Pancreas (tissue), 10 donors: ENCODE measurements at regions not wholly inside any gene's neighbourhood (a gene's known extent, or its start where the extent isn't known, plus 50 kb on each side); places are given as distances from the start of the nearest gene placed in this dataset.

Experiments
- ATAC-seq, 4 donors: fragments of 200-7000 bp; cut with Tn5 transposase; one replicate each; pipeline versions ENCODE4 v1.8.0 to v1.9.1; 2020; ENCODE audit warnings: mild to moderate bottlenecking in 4 of 4, moderate library complexity in 4 of 4
- DNase-seq, 6 donors: peaks; one replicate each; pipeline ENCODE4 v3.0.0-alpha.2; 2020
- FAIRE-seq: peaks from 2 replicates; lab custom pipeline; 2012; peaks lifted over from hg19 to GRCh38; lab: Jason Lieb, UNC
- H3K27ac ChIP-seq, 4 donors: fragments of 200-600 bp; sonication (generic); 1 replicate in 3 of 4; 2 replicates in 1 of 4; pipeline versions ENCODE4 v1.5.0 to v1.8.0; 2020
- H3K27me3 ChIP-seq, 4 donors: fragments of 200-600 bp; one replicate each; pipeline ENCODE4 v1.8.0; 2021
- H3K36me3 ChIP-seq, 3 donors: fragments of 200-600 bp; sonication (generic) in 1 of 3; one replicate each; pipeline versions ENCODE4 v1.5.0 to v1.8.0; 2020 to 2021
- H3K4me1 ChIP-seq, 3 donors: fragments of 200-600 bp; one replicate each; pipeline ENCODE4 v1.8.0; 2021
- H3K4me3 ChIP-seq, 4 donors: fragments of 200-600 bp; sonication (generic) in 2 of 4; one replicate each; pipeline versions ENCODE4 v1.5.0 to v1.8.0; 2020 to 2021
- H3K9me3 ChIP-seq, 4 donors: fragments of 200-600 bp; one replicate each; pipeline ENCODE4 v1.8.0; 2021
- CTCF ChIP-seq, 4 donors: fragments of 200-600 bp; sonication (generic) in 3 of 4; IDR thresholded peaks; one replicate each; pipeline versions ENCODE4 v1.5.0 to v1.8.0; 2021; ENCODE audit warnings: antibody characterized with exemption in 4 of 4
- WGBS, 2 donors: extraction: QIAGEN DNeasy Blood & Tissue Kit; methylation state at CpG; one replicate each; pipeline ENCODE4 v1.1.7; 2013; 5-methylcytosine and 5-hydroxymethylcytosine counted together
- intact Hi-C, 3 donors: fragments of 100-400 bp; cut with DNase I; formaldehyde crosslinking; loops; one replicate each; pipeline versions ENCODE4 v1.11.1 to v1.14.2; 2022
- donor health status: healthy with polysubstance abuse.
- donor health status: DM: no; HTN: no; CAD: no; lungs with moderate emphysema.
- donor health status: DM: no; HTN: no; CAD: no.
- donor health status: control.
- donor health status: control.
- donor health status: Bipolar disorder and iron deficiency.
- donor health status: DM: yes; HTN: yes; CAD: no.
- donor health status: DM: no; HTN: no; CAD: no.
- donor health status: DM: no; HTN: no; CAD: no.
- donor health status: DM: yes; HTN: yes; CAD: no.

DNA sequence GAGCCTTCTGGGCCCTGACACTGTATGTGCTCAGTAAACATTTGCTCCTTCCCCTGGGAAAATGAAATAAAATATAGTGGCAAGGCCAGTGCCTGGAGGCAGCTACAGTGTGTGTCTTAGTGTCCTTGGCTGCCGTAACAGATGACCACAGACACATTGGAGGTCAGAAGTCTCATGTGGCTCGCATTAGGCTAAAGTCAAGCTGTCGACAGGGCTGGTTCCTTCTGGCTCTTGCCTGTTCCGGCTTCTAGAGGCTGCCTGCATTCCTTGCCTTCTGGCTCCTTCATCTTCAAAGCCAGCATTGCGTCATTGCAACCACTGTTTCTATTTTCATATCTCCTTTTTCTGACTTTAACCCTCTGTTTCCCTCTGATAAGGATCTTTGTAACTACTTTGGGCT lies 83.6 kb upstream of the STX18 start:
- Histone ChIP-seq H3K4me3 (no peak overlapping the region), H3K27me3 (no peaks in the 10 kb centered on the region), H3K36me3 (no peaks in the 10 kb centered on the region), H3K27ac (no peak overlapping the region), H3K9me3 (no peaks in the 10 kb centered on the region), H3K4me1 (no peaks in the 10 kb centered on the region)
- ATAC-seq (no peak), FAIRE-seq (no peak), DNase-seq (no peak)
- 75 to 86% methylated on average over 5 of the region's 5 CpGs for WGBS, 2 donors
- intact Hi-C loops: no loop called here
- TF ChIP-seq CTCF (IDR thresholded peaks at IDR 0.05): no peak

GRCh38 chr4:4624276-4624897 lies 82.5 kb upstream of the STX18 start:
- FAIRE-seq (no peak), ATAC-seq (no peak), DNase-seq (no peak)
- H3K4me3 ChIP-seq: no peak overlapping the region
- no peak for TF ChIP-seq CTCF (IDR thresholded peaks at IDR 0.05)
- H3K36me3 ChIP-seq: no peaks in the 10 kb centered on the region
- WGBS, 2 donors: 79 to 80% methylated on average over 7 of the region's 7 CpGs
- no peak overlapping the region for H3K27ac ChIP-seq
- intact Hi-C loops: no loop called here
- no peaks in the 10 kb centered on the region for H3K4me1 ChIP-seq
- no peaks in the 10 kb centered on the region for H3K27me3 ChIP-seq
- H3K9me3 ChIP-seq: no peaks in the 10 kb centered on the region

- Histone ChIP-seq H3K27me3 (no peaks in the 10 kb centered on the region), H3K4me1 (no peaks in the 10 kb centered on the region), H3K9me3 (no peaks in the 10 kb centered on the region), H3K4me3 (no peak overlapping the region), H3K36me3 (no peaks in the 10 kb centered on the region), H3K27ac (no peak overlapping the region)
- TF ChIP-seq CTCF (IDR thresholded peaks at IDR 0.05): no peak
- no peak for FAIRE-seq
- no peak for DNase-seq
- 85% methylated on average over 5 of the region's 5 CpGs for WGBS, 2 donors
- intact Hi-C loops: no loop called here
- ATAC-seq: no peak
These were observed 78.0 kb upstream of the STX18 start for GRCh38 chr4:4619821-4620220.

GRCh38 chr4:4618847-4619246 lies 77.0 kb upstream of the STX18 start:
- Histone ChIP-seq H3K4me3 (no peak overlapping the region), H3K9me3 (no peaks in the 10 kb centered on the region), H3K4me1 (no peaks in the 10 kb centered on the region), H3K36me3 (no peaks in the 10 kb centered on the region), H3K27ac (no peak overlapping the region), H3K27me3 (no peaks in the 10 kb centered on the region)
- 65 to 66% methylated on average over 1 of the region's 1 CpG for WGBS, 2 donors
- intact Hi-C loops: no loop called here
- ATAC-seq (no peak), FAIRE-seq (no peak), DNase-seq (no peak)
- TF ChIP-seq CTCF (IDR thresholded peaks at IDR 0.05): no peak

- intact Hi-C loops: no loop called here
- DNase-seq (no peak), FAIRE-seq (no peak), ATAC-seq (no peak)
- H3K4me1 ChIP-seq: peaks cover 0 to 5% (median 0%) of the 10 kb centered on the region in 3 donors
- no peaks in the 10 kb centered on the region for H3K27me3 ChIP-seq
- H3K9me3 ChIP-seq: no peaks in the 10 kb centered on the region
- H3K27ac ChIP-seq: no peak overlapping the region
- H3K4me3 ChIP-seq: no peak overlapping the region
- 80% methylated on average over 8 of the region's 8 CpGs for WGBS, 2 donors
- TF ChIP-seq CTCF (IDR thresholded peaks at IDR 0.05): no peak
- no peaks in the 10 kb centered on the region for H3K36me3 ChIP-seq
These were observed 73.3 kb upstream of the STX18 start for GRCh38 chr4:4614925-4615678.
